Activated naive CD4-positive, alpha-beta T cell treated with anti-CD3 and anti-CD28 coated beads, Interleukin-2, amount 10 ng/mL, durations not matched to agents 7 days and 5 days (primary cell): ENCODE measurements at regions not wholly inside any gene's neighbourhood (a gene's known extent, or its start where the extent isn't known, plus 50 kb on each side); places are given as distances from the start of the nearest gene placed in this dataset.

Source experiments
- CTCF ChIA-PET: fragments of 350-600 bp; sonication (Branson Sonifier 250); formaldehyde crosslinking; loops from one replicate; lab custom pipeline; 2021; ENCODE audit warnings: antibody characterized with exemption; lab: Charles Lee
- DNase-seq: peaks from one replicate; pipeline ENCODE4 v3.0.0-alpha.2; 2020
- H3K27ac Mint-ChIP-seq: one replicate; pipeline ENCODE4 v1.8.0; 2021; ENCODE audit warnings: mild to moderate bottlenecking, moderate library complexity, mixed read lengths
- H3K27me3 Mint-ChIP-seq: one replicate; pipeline ENCODE4 v1.8.0; 2021; ENCODE audit warnings: mild to moderate bottlenecking, mixed read lengths
- H3K36me3 Mint-ChIP-seq: one replicate; pipeline ENCODE4 v1.8.0; 2021; ENCODE audit warnings: mixed read lengths
- H3K4me1 Mint-ChIP-seq: one replicate; pipeline ENCODE4 v1.8.0; 2021; ENCODE audit warnings: mixed read lengths
- H3K4me3 Mint-ChIP-seq: one replicate; pipeline ENCODE4 v1.8.0; 2021; ENCODE audit warnings: mild to moderate bottlenecking, moderate library complexity, mixed read lengths
- H3K9me3 Mint-ChIP-seq: one replicate; pipeline ENCODE4 v1.8.0; 2021; ENCODE audit warnings: mixed read lengths

GRCh38 chr4:16450724-16451123, 224.5 kb upstream of the TAPT1 start:
- Mint-ChIP-seq H3K4me1 (no peaks in the 10 kb centered on the region), H3K9me3 (no peaks in the 10 kb centered on the region), H3K36me3 (no peaks in the 10 kb centered on the region), H3K27me3 (no peaks in the 10 kb centered on the region), H3K27ac (no peak overlapping the region), H3K4me3 (no peak overlapping the region)
- no peak for DNase-seq
- CTCF ChIA-PET = no interaction called here

- Mint-ChIP-seq H3K27me3 (no peaks in the 10 kb centered on the region), H3K27ac (no peak overlapping the region), H3K9me3 (no peaks in the 10 kb centered on the region), H3K36me3 (no peaks in the 10 kb centered on the region), H3K4me3 (no peak overlapping the region), H3K4me1 (no peaks in the 10 kb centered on the region)
- CTCF ChIA-PET = interaction anchor here (0.7 kb wide), 1 partner anchor 251 kb away, joined by 3 read pairs; no protein-coding TSS in a partner anchor
- DNase-seq = no peak
These were observed 223.8 kb upstream of the TAPT1 start for GRCh38 chr4:16450031-16450430.

GRCh38 chr4:16449406-16449805, 223.1 kb upstream of the TAPT1 start:
- CTCF ChIA-PET = interaction anchor here (0.7 kb wide), 1 partner anchor 251 kb away, joined by 3 read pairs; no protein-coding TSS in a partner anchor
- Mint-ChIP-seq H3K27me3 (no peaks in the 10 kb centered on the region), H3K4me1 (no peaks in the 10 kb centered on the region), H3K4me3 (no peak overlapping the region), H3K36me3 (no peaks in the 10 kb centered on the region), H3K9me3 (no peaks in the 10 kb centered on the region), H3K27ac (no peak overlapping the region)
- DNase-seq = no peak

- Mint-ChIP-seq H3K36me3 (no peaks in the 10 kb centered on the region), H3K4me1 (no peaks in the 10 kb centered on the region), H3K9me3 (no peaks in the 10 kb centered on the region), H3K27ac (no peak overlapping the region), H3K27me3 (no peaks in the 10 kb centered on the region), H3K4me3 (no peak overlapping the region)
- CTCF ChIA-PET = no interaction called here
- DNase-seq = no peak
These were observed 222.1 kb upstream of the TAPT1 start for GRCh38 chr4:16448241-16448840.

- Mint-ChIP-seq H3K9me3 (no peaks in the 10 kb centered on the region), H3K27me3 (no peaks in the 10 kb centered on the region), H3K4me1 (no peaks in the 10 kb centered on the region), H3K36me3 (no peaks in the 10 kb centered on the region), H3K27ac (no peak overlapping the region), H3K4me3 (no peak overlapping the region)
- peak; percentile 24 for DNase-seq
- CTCF ChIA-PET = interaction anchor here (0.5 to 2.4 kb wide), 2 partner anchors 19 to 153 kb away, joined by 4 to 11 read pairs; no protein-coding TSS in a partner anchor
These were observed 217.3 kb upstream of the TAPT1 start for GRCh38 chr4:16443504-16444088.

- no peaks in the 10 kb centered on the region for H3K4me1 Mint-ChIP-seq
- no peak overlapping the region for H3K27ac Mint-ChIP-seq
- CTCF ChIA-PET = interaction anchor here (2.4 kb wide), 1 partner anchor 151 kb away, joined by 11 read pairs; no protein-coding TSS in a partner anchor
- H3K4me3 Mint-ChIP-seq = no peak overlapping the region
- no peak for DNase-seq
- no peaks in the 10 kb centered on the region for H3K36me3 Mint-ChIP-seq
- peaks cover 5% of the 10 kb centered on the region for H3K9me3 Mint-ChIP-seq
- H3K27me3 Mint-ChIP-seq = no peaks in the 10 kb centered on the region
These were observed 216.0 kb upstream of the TAPT1 start for GRCh38 chr4:16442296-16442695.

GRCh38 chr4:16439768-16440167, 213.5 kb upstream of the TAPT1 start:
- Mint-ChIP-seq H3K9me3 (peaks cover 5% of the 10 kb centered on the region), H3K36me3 (no peaks in the 10 kb centered on the region), H3K27me3 (no peaks in the 10 kb centered on the region), H3K27ac (no peak overlapping the region), H3K4me3 (no peak overlapping the region), H3K4me1 (no peaks in the 10 kb centered on the region)
- CTCF ChIA-PET = no interaction called here
- no peak for DNase-seq

- DNase-seq = no peak
- Mint-ChIP-seq H3K27me3 (no peaks in the 10 kb centered on the region), H3K27ac (no peak overlapping the region), H3K9me3 (peaks cover 5% of the 10 kb centered on the region), H3K4me1 (no peaks in the 10 kb centered on the region), H3K36me3 (no peaks in the 10 kb centered on the region), H3K4me3 (no peak overlapping the region)
- CTCF ChIA-PET = no interaction called here
These were observed 212.7 kb upstream of the TAPT1 start for GRCh38 chr4:16438986-16439385.

GRCh38 chr4:16437836-16438235, 211.6 kb upstream of the TAPT1 start:
- H3K4me1 Mint-ChIP-seq = no peaks in the 10 kb centered on the region
- H3K27me3 Mint-ChIP-seq = no peaks in the 10 kb centered on the region
- H3K36me3 Mint-ChIP-seq = no peaks in the 10 kb centered on the region
- CTCF ChIA-PET = no interaction called here
- DNase-seq = no peak
- no peak overlapping the region for H3K4me3 Mint-ChIP-seq
- no peak overlapping the region for H3K27ac Mint-ChIP-seq
- peaks cover 5% of the 10 kb centered on the region for H3K9me3 Mint-ChIP-seq

- H3K9me3 Mint-ChIP-seq = no peaks in the 10 kb centered on the region
- H3K4me3 Mint-ChIP-seq = no peak overlapping the region
- H3K27ac Mint-ChIP-seq = no peak overlapping the region
- CTCF ChIA-PET = no interaction called here
- H3K27me3 Mint-ChIP-seq = no peaks in the 10 kb centered on the region
- H3K36me3 Mint-ChIP-seq = no peaks in the 10 kb centered on the region
- H3K4me1 Mint-ChIP-seq = no peaks in the 10 kb centered on the region
- no peak for DNase-seq
These were observed 205.6 kb upstream of the TAPT1 start for GRCh38 chr4:16431866-16432265.

GRCh38 chr4:16418814-16419213, 192.5 kb upstream of the TAPT1 start:
- no peaks in the 10 kb centered on the region for H3K27me3 Mint-ChIP-seq
- peaks cover 4% of the 10 kb centered on the region for H3K9me3 Mint-ChIP-seq
- no peaks in the 10 kb centered on the region for H3K36me3 Mint-ChIP-seq
- DNase-seq = no peak
- H3K4me1 Mint-ChIP-seq = no peaks in the 10 kb centered on the region
- CTCF ChIA-PET = no interaction called here
- H3K27ac Mint-ChIP-seq = no peak overlapping the region
- H3K4me3 Mint-ChIP-seq = no peak overlapping the region

- CTCF ChIA-PET = no interaction called here
- Mint-ChIP-seq H3K4me1 (no peaks in the 10 kb centered on the region), H3K27ac (no peak overlapping the region), H3K27me3 (no peaks in the 10 kb centered on the region), H3K4me3 (no peak overlapping the region), H3K36me3 (no peaks in the 10 kb centered on the region), H3K9me3 (peaks cover 4% of the 10 kb centered on the region)
- DNase-seq = no peak
These were observed 190.9 kb upstream of the TAPT1 start for GRCh38 chr4:16417198-16417597.

GRCh38 chr4:16416601-16417000, 190.3 kb upstream of the TAPT1 start:
- CTCF ChIA-PET = interaction anchor here (0.7 kb wide), 1 partner anchor 1655 kb away, joined by 3 read pairs; no protein-coding TSS in a partner anchor
- no peaks in the 10 kb centered on the region for H3K27me3 Mint-ChIP-seq
- no peak for DNase-seq
- H3K9me3 Mint-ChIP-seq = peaks cover 4% of the 10 kb centered on the region
- no peak overlapping the region for H3K27ac Mint-ChIP-seq
- H3K4me3 Mint-ChIP-seq = no peak overlapping the region
- no peaks in the 10 kb centered on the region for H3K4me1 Mint-ChIP-seq
- H3K36me3 Mint-ChIP-seq = no peaks in the 10 kb centered on the region

GRCh38 chr4:16415751-16416150, 189.5 kb upstream of the TAPT1 start:
- no peak overlapping the region for H3K4me3 Mint-ChIP-seq
- DNase-seq = no peak
- no peaks in the 10 kb centered on the region for H3K27me3 Mint-ChIP-seq
- CTCF ChIA-PET = no interaction called here
- peaks cover 4% of the 10 kb centered on the region for H3K9me3 Mint-ChIP-seq
- H3K36me3 Mint-ChIP-seq = no peaks in the 10 kb centered on the region
- no peak overlapping the region for H3K27ac Mint-ChIP-seq
- no peaks in the 10 kb centered on the region for H3K4me1 Mint-ChIP-seq

- Mint-ChIP-seq H3K9me3 (no peaks in the 10 kb centered on the region), H3K4me1 (no peaks in the 10 kb centered on the region), H3K4me3 (no peak overlapping the region), H3K27me3 (no peaks in the 10 kb centered on the region), H3K36me3 (no peaks in the 10 kb centered on the region), H3K27ac (no peak overlapping the region)
- CTCF ChIA-PET = no interaction called here
- no peak for DNase-seq
These were observed 187.7 kb upstream of the TAPT1 start for GRCh38 chr4:16413814-16414555.
